Gastrocnemius medialis (tissue), 4 donors: ENCODE measurements at regions not wholly inside any gene's neighbourhood (a gene's known extent, or its start where the extent isn't known, plus 50 kb on each side); places are given as distances from the start of the nearest gene placed in this dataset.

Experiments used
- POLR2A ChIP-seq, 2 donors: fragments of 450-650 bp; IDR thresholded peaks; one replicate each; pipeline ENCODE4 v1.6.1; 2017; ENCODE audit warnings: antibody characterized with exemption in 2 of 2, mild to moderate bottlenecking in 2 of 2, moderate library complexity in 2 of 2
- TF ChIP-seq, protein P1 (sequence below), 5 experiments: fragments of 450-650 bp in 3 of 5; fragments of 200-600 bp in 2 of 5; sonication (generic) in 2 of 5; IDR thresholded peaks in 4 of 5; conservative IDR thresholded peaks in 1 of 5; 1 replicate in 4 of 5; 2 replicates in 1 of 5; pipeline ENCODE4 v1.5.1; 2016 to 2019; ENCODE audit warnings: antibody characterized with exemption in 5 of 5, mild to moderate bottlenecking in 3 of 5, moderate library complexity in 3 of 5

DNA sequence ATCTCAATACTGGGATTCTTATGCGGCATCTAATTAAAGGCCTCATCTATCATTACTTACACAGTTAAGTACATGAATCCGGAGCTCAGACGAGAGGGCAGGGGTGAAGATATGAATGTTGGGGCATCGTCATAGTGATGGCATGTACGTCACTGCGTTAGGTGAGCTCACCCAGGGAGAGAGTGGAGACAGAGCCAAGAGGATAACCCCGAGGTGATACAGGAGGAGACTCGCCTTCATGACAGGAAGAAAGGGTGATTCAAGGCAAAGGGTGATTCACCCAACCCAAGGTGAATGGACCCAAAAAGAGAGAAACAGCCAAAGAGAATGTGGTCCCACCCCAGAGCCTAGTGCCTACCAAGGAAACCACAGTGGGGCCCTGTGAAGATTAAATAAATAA is 132.9 kb upstream of the BLID start:
- TF ChIP-seq, protein P1, sequence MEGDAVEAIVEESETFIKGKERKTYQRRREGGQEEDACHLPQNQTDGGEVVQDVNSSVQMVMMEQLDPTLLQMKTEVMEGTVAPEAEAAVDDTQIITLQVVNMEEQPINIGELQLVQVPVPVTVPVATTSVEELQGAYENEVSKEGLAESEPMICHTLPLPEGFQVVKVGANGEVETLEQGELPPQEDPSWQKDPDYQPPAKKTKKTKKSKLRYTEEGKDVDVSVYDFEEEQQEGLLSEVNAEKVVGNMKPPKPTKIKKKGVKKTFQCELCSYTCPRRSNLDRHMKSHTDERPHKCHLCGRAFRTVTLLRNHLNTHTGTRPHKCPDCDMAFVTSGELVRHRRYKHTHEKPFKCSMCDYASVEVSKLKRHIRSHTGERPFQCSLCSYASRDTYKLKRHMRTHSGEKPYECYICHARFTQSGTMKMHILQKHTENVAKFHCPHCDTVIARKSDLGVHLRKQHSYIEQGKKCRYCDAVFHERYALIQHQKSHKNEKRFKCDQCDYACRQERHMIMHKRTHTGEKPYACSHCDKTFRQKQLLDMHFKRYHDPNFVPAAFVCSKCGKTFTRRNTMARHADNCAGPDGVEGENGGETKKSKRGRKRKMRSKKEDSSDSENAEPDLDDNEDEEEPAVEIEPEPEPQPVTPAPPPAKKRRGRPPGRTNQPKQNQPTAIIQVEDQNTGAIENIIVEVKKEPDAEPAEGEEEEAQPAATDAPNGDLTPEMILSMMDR (IDR thresholded peaks at IDR 0.05 in 4 of 5, conservative IDR thresholded peaks at IDR 0.05 in 1 of 5) = no peak
- no peak for TF ChIP-seq POLR2A (IDR thresholded peaks at IDR 0.05)
